B cell (primary cell): ENCODE measurements at regions not wholly inside any gene's neighbourhood (a gene's known extent, or its start where the extent isn't known, plus 50 kb on each side); places are given as distances from the start of the nearest gene placed in this dataset.
A peak's percentile ranks its signal among the peaks of the same experiment; 100 is the strongest.

Experiments
- ATAC-seq: fragments of 200-7000 bp; cut with Tn5 transposase; one replicate; pipeline ENCODE4 v1.10.0; 2021; ENCODE audit warnings: low read depth, mild to moderate bottlenecking, moderate number of reproducible peaks, moderate library complexity
- CTCF ChIA-PET: fragments of 350-600 bp; sonication (Branson Sonifier 250); formaldehyde crosslinking; loops from one replicate; lab custom pipeline; 2021; ENCODE audit warnings: antibody characterized with exemption, inconsistent platforms; lab: Charles Lee
- POLR2A ChIA-PET: fragments of 350-600 bp; sonication (Branson Sonifier 250); formaldehyde crosslinking; loops from one replicate; lab custom pipeline; 2021; ENCODE audit warnings: antibody characterized with exemption; lab: Charles Lee
- DNase-seq: peaks from one replicate; pipeline ENCODE4 v3.0.0; 2013
- H2AFZ ChIP-seq: 2 replicates; pipeline ENCODE4 v1.6.1; 2012; ENCODE audit warnings: mild to moderate bottlenecking, low read depth, low read length; ENCODE audit not compliant: insufficient read depth, poor library complexity, severe bottlenecking
- H3K27ac ChIP-seq, 2 donors: 1 replicate in 1 of 2; 2 replicates in 1 of 2; pipeline ENCODE4 v1.5.1; 2012 to 2013; ENCODE audit warnings: low read length in 2 of 2, mild to moderate bottlenecking in 2 of 2, moderate library complexity in 1 of 2
- H3K27me3 ChIP-seq, 4 experiments: fragments of 200-600 bp in 1 of 4; sonication (generic) in 1 of 4; replicated peaks in 1 of 4; 1 replicate in 2 of 4; 2 replicates in 2 of 4; pipeline versions ENCODE4 v1.6.1 to v1.7.0; 2013 to 2016; ENCODE audit warnings: low read length in 3 of 4, mild to moderate bottlenecking in 2 of 4, mixed read lengths in 1 of 4, moderate library complexity in 1 of 4; ENCODE audit not compliant: insufficient read depth in 4 of 4, control insufficient read depth in 3 of 4; ENCODE audit errors: control extremely low read depth in 1 of 4
- H3K36me3 ChIP-seq, 2 experiments: replicated peaks in 1 of 2; 1 replicate in 1 of 2; 2 replicates in 1 of 2; pipeline versions ENCODE4 v1.6.1 to v1.7.1; 2013; ENCODE audit warnings: low read length in 1 of 2; ENCODE audit not compliant: insufficient read depth in 2 of 2, control insufficient read depth in 1 of 2; ENCODE audit errors: control extremely low read depth in 1 of 2, extremely low read depth in 1 of 2
- H3K4me1 ChIP-seq, 2 donors: fragments of 200-600 bp in 1 of 2; sonication (generic) in 1 of 2; 1 replicate in 1 of 2; 2 replicates in 1 of 2; pipeline versions ENCODE4 v1.5.1 to v1.6.1; 2013 to 2017; ENCODE audit warnings: low read length in 2 of 2; ENCODE audit not compliant: control insufficient read depth in 2 of 2, insufficient read depth in 2 of 2
- H3K4me2 ChIP-seq: replicated peaks from 2 replicates; pipeline ENCODE3; 2012; ENCODE audit warnings: mild to moderate bottlenecking, low read depth, low read length; ENCODE audit not compliant: poor library complexity, severe bottlenecking
- H3K4me3 ChIP-seq, 5 experiments: fragments of 200-600 bp in 1 of 5; sonication (generic) in 1 of 5; 1 replicate in 3 of 5; 2 replicates in 2 of 5; pipeline versions ENCODE4 v1.5.1 to v1.7.0; 2011 to 2016; ENCODE audit warnings: low read length in 4 of 5, mild to moderate bottlenecking in 4 of 5, low read depth in 2 of 5, control low read depth in 1 of 5, moderate library complexity in 1 of 5; ENCODE audit not compliant: insufficient read depth in 1 of 5; ENCODE audit errors: control extremely low read depth in 1 of 5, extremely low read depth in 1 of 5
- H3K79me2 ChIP-seq: fragments of 200-600 bp; sonication (generic); one replicate; pipeline ENCODE4 v1.6.0; 2016; ENCODE audit warnings: low read length; ENCODE audit not compliant: control insufficient read depth, insufficient read depth
- H3K9ac ChIP-seq: fragments of 200-600 bp; sonication (generic); 2 replicates; pipeline ENCODE4 v1.6.1; 2017; ENCODE audit warnings: mild to moderate bottlenecking, low read length, moderate library complexity
- H3K9me3 ChIP-seq, 3 donors: one replicate each; pipeline versions ENCODE4 v1.6.1 to v1.7.1; 2013; ENCODE audit warnings: low read length in 2 of 3; ENCODE audit not compliant: control insufficient read depth in 2 of 3, insufficient read depth in 1 of 3; ENCODE audit errors: control extremely low read depth in 1 of 3
- H4K20me1 ChIP-seq: 2 replicates; pipeline ENCODE4 v1.6.0; 2012; ENCODE audit warnings: mild to moderate bottlenecking, low read length; ENCODE audit not compliant: insufficient read depth, control insufficient read depth, poor library complexity, severe bottlenecking
- H3K27ac Mint-ChIP-seq: one replicate; pipeline ENCODE4 v1.8.0; 2021; ENCODE audit warnings: mixed read lengths
- H3K27me3 Mint-ChIP-seq: one replicate; pipeline ENCODE4 v1.8.0; 2021; ENCODE audit warnings: mixed read lengths
- H3K4me1 Mint-ChIP-seq: one replicate; pipeline ENCODE4 v1.8.0; 2021; ENCODE audit warnings: mixed read lengths
- H3K4me3 Mint-ChIP-seq: one replicate; pipeline ENCODE4 v1.8.0; 2021; ENCODE audit warnings: mixed read lengths
- H3K9me3 Mint-ChIP-seq: one replicate; pipeline ENCODE4 v1.8.0; 2022; ENCODE audit warnings: mixed read lengths; ENCODE audit not compliant: insufficient read depth
- EZH2 ChIP-seq: IDR thresholded peaks from 2 replicates; pipeline ENCODE4 v1.6.1; 2012; ENCODE audit warnings: borderline replicate concordance, low read depth, mild to moderate bottlenecking, moderate library complexity, low read length; ENCODE audit not compliant: insufficient read depth, poor library complexity, severe bottlenecking
- WGBS: methylation state at CpG from one replicate; pipeline ENCODE4 v1.1.5; 2013; ENCODE audit warnings: missing lambda C conversion rate; ENCODE audit not compliant: insufficient coverage; 5-methylcytosine and 5-hydroxymethylcytosine counted together
- intact Hi-C: fragments of 100-400 bp; cut with micrococcal nuclease; formaldehyde crosslinking; loops from one replicate; pipeline ENCODE4 v1.10.0; 2022
- TF ChIP-seq, protein P1 (sequence below): fragments of 200-600 bp; IDR thresholded peaks from one replicate; pipeline ENCODE4 v1.8.0; 2022; ENCODE audit warnings: antibody characterized with exemption, mild to moderate bottlenecking

DNA sequence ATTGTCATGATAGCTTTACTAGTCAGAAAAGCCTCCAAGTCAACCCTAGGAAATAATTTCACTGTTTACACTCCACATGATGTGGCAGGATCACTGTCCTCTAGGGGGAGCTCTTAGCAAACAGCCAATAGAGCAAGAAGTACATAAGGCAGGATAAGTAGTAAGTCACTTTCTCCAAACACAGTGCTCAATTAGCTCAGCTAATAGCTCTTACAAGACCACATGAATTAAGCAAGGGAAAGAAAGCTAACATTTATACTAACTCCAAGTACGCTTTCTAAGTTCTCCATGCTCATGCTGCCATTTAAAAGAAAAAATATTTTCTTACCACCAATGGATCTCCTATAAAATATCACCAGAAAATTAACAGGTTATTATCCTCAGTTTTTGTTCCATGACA lies 66.9 kb upstream of the LRIF1 start:
- DNase-seq, result peak; percentile 77
- no peaks in the 10 kb centered on the region for H4K20me1 ChIP-seq
- TF ChIP-seq EZH2, result no peak
- TF ChIP-seq, protein P1, sequence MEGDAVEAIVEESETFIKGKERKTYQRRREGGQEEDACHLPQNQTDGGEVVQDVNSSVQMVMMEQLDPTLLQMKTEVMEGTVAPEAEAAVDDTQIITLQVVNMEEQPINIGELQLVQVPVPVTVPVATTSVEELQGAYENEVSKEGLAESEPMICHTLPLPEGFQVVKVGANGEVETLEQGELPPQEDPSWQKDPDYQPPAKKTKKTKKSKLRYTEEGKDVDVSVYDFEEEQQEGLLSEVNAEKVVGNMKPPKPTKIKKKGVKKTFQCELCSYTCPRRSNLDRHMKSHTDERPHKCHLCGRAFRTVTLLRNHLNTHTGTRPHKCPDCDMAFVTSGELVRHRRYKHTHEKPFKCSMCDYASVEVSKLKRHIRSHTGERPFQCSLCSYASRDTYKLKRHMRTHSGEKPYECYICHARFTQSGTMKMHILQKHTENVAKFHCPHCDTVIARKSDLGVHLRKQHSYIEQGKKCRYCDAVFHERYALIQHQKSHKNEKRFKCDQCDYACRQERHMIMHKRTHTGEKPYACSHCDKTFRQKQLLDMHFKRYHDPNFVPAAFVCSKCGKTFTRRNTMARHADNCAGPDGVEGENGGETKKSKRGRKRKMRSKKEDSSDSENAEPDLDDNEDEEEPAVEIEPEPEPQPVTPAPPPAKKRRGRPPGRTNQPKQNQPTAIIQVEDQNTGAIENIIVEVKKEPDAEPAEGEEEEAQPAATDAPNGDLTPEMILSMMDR, result peak; percentile 89
- no peaks in the 10 kb centered on the region for H3K79me2 ChIP-seq
- no peaks in the 10 kb centered on the region for H3K9me3 ChIP-seq
- peaks cover 0 to 5% of the 10 kb centered on the region in 2 donors for H3K4me1 ChIP-seq
- H3K27me3 ChIP-seq, result no peaks in the 10 kb centered on the region
- no peak overlapping the region for H3K27ac ChIP-seq
- no peak overlapping the region for H2AFZ ChIP-seq
- ChIA-PET POLR2A (no interaction called here), CTCF (interaction anchor here (0.8 to 3.3 kb wide), 66 partner anchors 10 to 739 kb away, joined by 3 to 58 read pairs (median 4); no protein-coding TSS in a partner anchor)
- peaks cover 15% of the 10 kb centered on the region for H3K4me1 Mint-ChIP-seq
- no peak overlapping the region for H3K9ac ChIP-seq
- H3K36me3 ChIP-seq, result no peaks in the 10 kb centered on the region
- 100% methylated on average over 1 of the region's 1 CpG for WGBS
- H3K4me3 Mint-ChIP-seq, result no peak overlapping the region
- no peak overlapping the region for H3K27ac Mint-ChIP-seq
- H3K4me2 ChIP-seq, result no peak overlapping the region
- intact Hi-C loops, result loop anchor here (5.0 kb wide), 3 partner anchors 112 to 243 kb away; partner anchors contain the start of genes CEPT1 and DRAM2
- no peaks in the 10 kb centered on the region for H3K9me3 Mint-ChIP-seq
- H3K4me3 ChIP-seq, result no peak overlapping the region
- H3K27me3 Mint-ChIP-seq, result peaks cover 3% of the 10 kb centered on the region
- peak; percentile 56 for ATAC-seq

DNA sequence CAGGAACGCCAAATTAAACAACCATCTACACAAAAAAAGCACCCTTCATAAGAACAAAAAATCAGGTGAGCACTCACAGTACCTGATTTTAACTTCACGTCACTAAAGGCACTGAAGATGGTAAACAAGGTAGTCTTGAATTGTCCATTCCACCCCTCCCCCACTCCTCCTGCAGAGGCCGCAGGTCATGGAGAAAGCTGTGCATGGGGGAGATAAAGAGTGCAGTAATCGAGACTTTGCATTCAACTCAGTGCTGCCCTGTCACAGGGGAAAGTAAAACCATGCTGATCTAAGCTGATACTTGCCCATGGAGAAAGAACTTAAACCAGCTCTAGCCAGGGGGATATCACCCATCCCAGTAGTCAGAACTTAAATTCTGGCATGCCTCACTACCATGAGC lies 61.4 kb upstream of the LRIF1 start:
- intact Hi-C loops, result no loop called here
- ChIA-PET CTCF (interaction anchor here (2.2 kb wide), 1 partner anchor 309 kb away, joined by 9 read pairs; no protein-coding TSS in a partner anchor), POLR2A (interaction anchor here (0.6 kb wide), 1 partner anchor 140 kb away, joined by 3 read pairs; no protein-coding TSS in a partner anchor)
- peaks cover 0 to 5% (median 1%) of the 10 kb centered on the region in 4 experiments for H3K27me3 ChIP-seq
- H3K27me3 Mint-ChIP-seq, result peaks cover 18% of the 10 kb centered on the region
- no peaks in the 10 kb centered on the region for H3K79me2 ChIP-seq
- H3K4me1 Mint-ChIP-seq, result peaks cover 9% of the 10 kb centered on the region
- no peaks in the 10 kb centered on the region for H3K36me3 ChIP-seq
- H2AFZ ChIP-seq, result no peak overlapping the region
- TF ChIP-seq, protein P1, result no peak
- no peak for TF ChIP-seq EZH2
- no peak overlapping the region for H3K4me3 ChIP-seq
- DNase-seq (no peak), ATAC-seq (no peak)
- no peak overlapping the region for H3K4me2 ChIP-seq
- no peaks in the 10 kb centered on the region for H3K4me1 ChIP-seq
- no peak overlapping the region for H3K27ac ChIP-seq
- H3K9me3 Mint-ChIP-seq, result no peaks in the 10 kb centered on the region
- H3K9me3 ChIP-seq, result peaks cover 0 to 2% (median 0%) of the 10 kb centered on the region in 3 donors
- no peaks in the 10 kb centered on the region for H4K20me1 ChIP-seq
- 100% methylated on average over 1 of the region's 4 CpGs for WGBS
- no peak overlapping the region for H3K9ac ChIP-seq
- no peak overlapping the region for H3K4me3 Mint-ChIP-seq
- no peak overlapping the region for H3K27ac Mint-ChIP-seq
